ENCODE measurements at regions not wholly inside any gene's neighbourhood (a gene's known extent, or its start where the extent isn't known, plus 50 kb on each side); places are given as distances from the start of the nearest gene placed in this dataset.
"Not testable (repeated sequence)": the region's sequence is repeated elsewhere in the genome, so short reads cannot be mapped to it uniquely, and the experiment has no call there.

- Mint-ChIP-seq H3K36me3 (no peaks in the 10 kb centered on the region), H3K4me3 (no peak overlapping the region), H3K4me1 (no peaks in the 10 kb centered on the region), H3K9me3 (ENCODE audit: low read depth) (no peaks in the 10 kb centered on the region), H3K27me3 (no peaks in the 10 kb centered on the region), H3K27ac (no peak overlapping the region)
- DNase-seq (no peak), ATAC-seq (no peak)
- CTCF ChIA-PET: no interaction called here
These were observed 103.4 kb upstream of the FHIT start for GRCh38 chr3:61354604-61355003.

DNA sequence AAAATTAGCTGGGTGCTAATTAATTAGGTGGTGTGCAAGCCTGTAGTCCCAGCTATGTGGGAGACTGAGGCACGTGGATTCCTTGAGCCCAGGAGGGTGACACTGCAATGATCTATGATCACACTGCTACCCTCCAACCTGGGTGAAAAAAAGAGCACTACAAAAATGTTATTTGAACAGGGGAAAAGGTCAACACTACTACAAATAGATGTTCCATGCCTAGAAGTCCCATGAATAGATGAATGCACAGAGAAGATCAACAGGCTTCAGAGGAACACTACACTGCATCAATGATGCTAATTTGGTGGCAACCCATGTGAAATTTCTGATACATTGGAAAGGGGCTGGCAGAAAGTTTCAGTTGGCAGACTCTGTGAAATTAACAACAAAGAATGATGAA is 105.4 kb upstream of the FHIT start:
- Mint-ChIP-seq H3K27ac (no peak overlapping the region), H3K4me1 (no peaks in the 10 kb centered on the region), H3K36me3 (no peaks in the 10 kb centered on the region), H3K9me3 (ENCODE audit: low read depth) (no peaks in the 10 kb centered on the region), H3K4me3 (no peak overlapping the region), H3K27me3 (no peaks in the 10 kb centered on the region)
- CTCF ChIA-PET: no interaction called here
- ATAC-seq (no peak), DNase-seq (no peak)

GRCh38 chr3:61357902-61358301 is 106.7 kb upstream of the FHIT start:
- no peaks in the 10 kb centered on the region for H3K4me1 Mint-ChIP-seq
- DNase-seq (no peak), ATAC-seq (no peak)
- H3K36me3 Mint-ChIP-seq: no peaks in the 10 kb centered on the region
- no peak overlapping the region for H3K27ac Mint-ChIP-seq
- H3K4me3 Mint-ChIP-seq: no peak overlapping the region
- H3K27me3 Mint-ChIP-seq: no peaks in the 10 kb centered on the region
- H3K9me3 Mint-ChIP-seq (ENCODE audit: low read depth): no peaks in the 10 kb centered on the region
- CTCF ChIA-PET: no interaction called here

DNA sequence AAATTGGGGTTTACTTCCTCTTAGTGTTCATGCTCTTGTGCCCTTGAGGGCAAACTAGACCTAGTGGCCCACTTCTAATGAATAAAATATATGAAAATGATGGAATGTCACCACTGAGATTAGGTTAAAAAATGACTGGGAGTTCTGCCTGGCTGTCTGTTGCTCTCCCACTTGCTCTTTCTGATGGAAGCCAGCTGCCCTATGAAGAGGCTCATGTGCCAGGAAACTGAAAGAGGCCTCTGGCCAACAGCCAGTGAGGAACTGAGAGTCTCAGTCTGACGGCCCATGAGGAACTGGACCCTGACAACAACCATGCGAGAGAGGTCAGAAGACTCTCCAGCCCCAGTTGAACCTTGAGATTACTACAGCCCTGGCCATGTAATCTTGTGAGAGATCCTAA is 107.1 kb upstream of the FHIT start:
- ATAC-seq (no peak), DNase-seq (no peak)
- CTCF ChIA-PET: no interaction called here
- no peaks in the 10 kb centered on the region for H3K4me1 Mint-ChIP-seq
- no peaks in the 10 kb centered on the region for H3K36me3 Mint-ChIP-seq
- no peaks in the 10 kb centered on the region for H3K27me3 Mint-ChIP-seq
- no peak overlapping the region for H3K27ac Mint-ChIP-seq
- H3K4me3 Mint-ChIP-seq: no peak overlapping the region
- H3K9me3 Mint-ChIP-seq (ENCODE audit: low read depth): no peaks in the 10 kb centered on the region

DNA sequence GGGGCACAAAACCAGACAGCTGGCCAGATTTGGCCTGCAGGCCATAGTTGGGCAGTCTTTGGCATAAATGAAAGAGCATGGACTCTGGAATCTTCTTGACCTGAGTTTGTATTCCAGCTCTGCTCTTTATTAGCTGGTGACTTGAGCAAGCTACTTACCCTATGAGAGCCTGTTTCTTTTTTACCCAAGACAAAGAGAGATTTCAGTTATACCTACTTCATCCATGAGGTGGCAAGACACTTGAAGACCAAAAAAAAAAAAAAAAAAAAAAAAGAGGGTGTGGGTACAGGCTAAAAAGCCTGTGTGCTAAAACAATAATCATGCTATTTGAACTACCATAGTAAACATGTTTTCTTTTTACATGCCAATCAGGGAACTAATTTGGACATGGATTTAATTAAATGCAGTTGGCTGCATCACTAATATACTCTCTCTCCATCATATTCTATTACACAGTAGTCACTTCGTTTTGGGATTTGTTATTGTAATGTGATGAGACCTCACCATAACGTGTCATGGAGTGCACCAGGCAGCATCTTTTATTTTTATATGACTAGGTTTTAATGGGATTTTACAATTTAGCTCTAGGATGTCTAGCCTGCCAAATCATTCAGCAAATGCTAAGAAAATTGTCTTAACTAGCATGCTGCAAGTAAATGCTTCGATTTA is 109.2 kb upstream of the FHIT start:
- H3K4me3 Mint-ChIP-seq: no peak overlapping the region
- H3K9me3 Mint-ChIP-seq (ENCODE audit: low read depth): no peaks in the 10 kb centered on the region
- DNase-seq (no peak), ATAC-seq (no peak)
- H3K36me3 Mint-ChIP-seq: no peaks in the 10 kb centered on the region
- H3K27ac Mint-ChIP-seq: no peak overlapping the region
- H3K27me3 Mint-ChIP-seq: no peaks in the 10 kb centered on the region
- H3K4me1 Mint-ChIP-seq: no peaks in the 10 kb centered on the region
- CTCF ChIA-PET: no interaction called here

DNA sequence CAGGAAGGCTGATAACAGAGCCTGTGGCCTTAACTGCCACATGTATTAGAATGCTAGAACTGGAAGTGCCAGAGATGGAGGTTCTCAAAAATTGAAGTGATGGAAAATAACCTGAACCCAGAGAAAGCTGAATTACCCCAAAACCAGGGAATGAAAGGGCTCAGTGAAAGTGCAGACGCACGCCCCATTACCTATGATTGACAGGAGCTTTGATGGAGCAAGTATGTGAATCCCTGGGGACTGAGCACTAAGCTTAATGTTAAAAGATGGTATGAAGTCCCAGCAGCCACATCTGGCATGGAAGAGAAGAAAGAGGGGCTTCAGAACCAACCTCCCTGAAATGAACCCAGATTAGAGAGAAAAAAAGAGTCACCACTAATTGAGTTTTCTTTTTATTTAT is 118.4 kb upstream of the FHIT start:
- DNase-seq (no peak), ATAC-seq (no peak)
- H3K27ac Mint-ChIP-seq: no peak overlapping the region
- H3K27me3 Mint-ChIP-seq: peaks cover 5% of the 10 kb centered on the region
- CTCF ChIA-PET: no interaction called here
- no peak overlapping the region for H3K4me3 Mint-ChIP-seq
- no peaks in the 10 kb centered on the region for H3K9me3 Mint-ChIP-seq (ENCODE audit: low read depth)
- no peaks in the 10 kb centered on the region for H3K36me3 Mint-ChIP-seq
- no peaks in the 10 kb centered on the region for H3K4me1 Mint-ChIP-seq

DNA sequence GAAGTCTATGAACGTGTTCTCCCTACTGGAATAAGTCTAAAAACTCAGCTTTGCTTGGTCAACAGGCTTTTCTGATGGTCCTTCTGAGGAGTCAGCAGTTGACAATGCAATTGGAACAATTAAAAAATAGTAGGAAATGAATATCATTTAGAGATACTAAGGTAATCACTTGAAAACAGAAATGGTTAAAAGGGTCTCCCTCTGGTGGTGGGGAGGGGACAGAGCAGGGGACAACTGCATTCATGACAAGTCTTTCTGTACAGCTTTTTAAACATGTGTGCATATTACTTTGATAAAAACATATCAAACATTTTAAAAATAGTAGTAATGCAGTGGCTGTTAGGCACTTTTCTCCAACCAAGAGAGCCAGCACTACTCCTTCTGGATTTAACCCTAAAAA is 119.9 kb upstream of the FHIT start:
- no peak overlapping the region for H3K27ac Mint-ChIP-seq
- H3K9me3 Mint-ChIP-seq (ENCODE audit: low read depth): no peaks in the 10 kb centered on the region
- no peak for DNase-seq
- no peaks in the 10 kb centered on the region for H3K4me1 Mint-ChIP-seq
- H3K27me3 Mint-ChIP-seq: peaks cover 5% of the 10 kb centered on the region
- CTCF ChIA-PET: no interaction called here
- H3K36me3 Mint-ChIP-seq: no peaks in the 10 kb centered on the region
- ATAC-seq: no peak
- no peak overlapping the region for H3K4me3 Mint-ChIP-seq

DNA sequence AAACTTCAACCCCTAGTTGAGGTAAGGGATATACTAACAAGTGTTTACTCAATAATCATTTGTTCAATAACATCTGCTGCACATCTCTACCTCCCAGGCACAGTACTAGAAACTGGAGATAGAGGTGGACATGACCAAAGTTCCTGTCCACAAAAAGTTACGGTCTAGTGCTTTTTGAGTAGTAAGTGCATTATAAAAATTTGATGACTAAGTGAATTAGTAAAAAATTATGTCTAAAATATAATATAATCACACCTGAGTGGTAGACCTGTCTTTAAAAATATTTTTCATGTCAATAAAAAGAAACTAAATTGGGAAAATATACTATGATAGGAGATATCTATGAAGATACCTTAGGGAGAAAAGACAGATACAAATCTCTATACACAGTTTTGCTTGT is 121.5 kb upstream of the FHIT start:
- ATAC-seq: no peak
- Mint-ChIP-seq H3K9me3 (ENCODE audit: low read depth) (no peaks in the 10 kb centered on the region), H3K36me3 (no peaks in the 10 kb centered on the region), H3K27me3 (peaks cover 5% of the 10 kb centered on the region), H3K27ac (no peak overlapping the region), H3K4me1 (no peaks in the 10 kb centered on the region), H3K4me3 (no peak overlapping the region)
- no peak for DNase-seq
- CTCF ChIA-PET: no interaction called here

GRCh38 chr3:61378311-61378710 is 127.1 kb upstream of the FHIT start:
- Mint-ChIP-seq H3K9me3 (ENCODE audit: low read depth) (no peaks in the 10 kb centered on the region), H3K27me3 (peaks cover 18% of the 10 kb centered on the region), H3K4me3 (no peak overlapping the region), H3K4me1 (no peaks in the 10 kb centered on the region), H3K27ac (no peak overlapping the region), H3K36me3 (no peaks in the 10 kb centered on the region)
- no peak for ATAC-seq
- CTCF ChIA-PET: no interaction called here
- no peak for DNase-seq

GRCh38 chr3:61381745-61382392 is 130.6 kb upstream of the FHIT start:
- CTCF ChIA-PET: interaction anchor here (0.8 to 1.3 kb wide), 4 partner anchors 8 to 1524 kb away, joined by 3 read pairs; no protein-coding TSS in a partner anchor
- ATAC-seq (no peak), DNase-seq (no peak)
- no peak overlapping the region for H3K27ac Mint-ChIP-seq
- H3K27me3 Mint-ChIP-seq: peaks cover 13% of the 10 kb centered on the region
- no peaks in the 10 kb centered on the region for H3K4me1 Mint-ChIP-seq
- no peaks in the 10 kb centered on the region for H3K9me3 Mint-ChIP-seq (ENCODE audit: low read depth)
- H3K4me3 Mint-ChIP-seq: no peak overlapping the region
- H3K36me3 Mint-ChIP-seq: no peaks in the 10 kb centered on the region

- Mint-ChIP-seq H3K36me3 (no peaks in the 10 kb centered on the region), H3K27me3 (no peaks in the 10 kb centered on the region), H3K4me1 (no peaks in the 10 kb centered on the region), H3K4me3 (no peak overlapping the region), H3K9me3 (ENCODE audit: low read depth) (peaks cover 4% of the 10 kb centered on the region), H3K27ac (no peak overlapping the region)
- DNase-seq (no peak), ATAC-seq (no peak)
- CTCF ChIA-PET: no interaction called here
These were observed 136.6 kb upstream of the FHIT start for GRCh38 chr3:61387817-61388216.

GRCh38 chr3:61393480-61393947 is 142.3 kb upstream of the FHIT start:
- not testable (repeated sequence) for ATAC-seq

DNA sequence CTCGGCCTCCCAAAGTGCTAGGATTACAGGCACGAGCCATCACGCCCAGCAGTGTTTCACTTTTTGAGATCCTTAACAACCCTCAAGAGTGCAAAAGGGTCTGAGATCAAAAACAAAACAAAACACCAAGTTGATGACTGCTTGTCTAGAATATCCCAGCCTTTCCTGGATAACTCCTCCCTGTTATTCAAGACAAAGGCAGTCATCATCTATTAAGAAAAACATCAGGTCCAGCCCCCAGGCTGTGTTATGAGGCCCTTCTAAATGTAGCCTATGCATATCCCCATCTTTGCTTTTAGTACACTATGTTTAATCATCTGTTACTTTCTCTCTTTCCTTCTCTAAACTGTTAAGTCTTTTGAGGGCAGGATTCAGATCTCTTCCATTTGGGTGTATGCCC is 150.1 kb upstream of the FHIT start:
- no peak overlapping the region for H3K27ac Mint-ChIP-seq
- H3K4me3 Mint-ChIP-seq: no peak overlapping the region
- H3K4me1 Mint-ChIP-seq: no peaks in the 10 kb centered on the region
- CTCF ChIA-PET: no interaction called here
- ATAC-seq: no peak
- H3K27me3 Mint-ChIP-seq: no peaks in the 10 kb centered on the region
- DNase-seq: no peak
- no peaks in the 10 kb centered on the region for H3K36me3 Mint-ChIP-seq
- no peaks in the 10 kb centered on the region for H3K9me3 Mint-ChIP-seq (ENCODE audit: low read depth)

More at GRCh38 chr3:61393480-61393947, 142.3 kb upstream of the FHIT start:
- DNase-seq; H3K9me3 Mint-ChIP-seq (ENCODE audit: low read depth); H3K27me3 Mint-ChIP-seq; H3K27ac Mint-ChIP-seq; H3K36me3 Mint-ChIP-seq; H3K4me3 Mint-ChIP-seq; H3K4me1 Mint-ChIP-seq; CTCF ChIA-PET: not testable (repeated sequence)

GRCh38 chr3:61407397-61407796 is 154.0 kb upstream of the PTPRG start:
- Mint-ChIP-seq H3K9me3 (ENCODE audit: low read depth) (no peaks in the 10 kb centered on the region), H3K36me3 (no peaks in the 10 kb centered on the region), H3K27ac (no peak overlapping the region), H3K4me3 (no peak overlapping the region), H3K4me1 (no peaks in the 10 kb centered on the region), H3K27me3 (no peaks in the 10 kb centered on the region)
- ATAC-seq (no peak), DNase-seq (no peak)
- CTCF ChIA-PET: no interaction called here
